CD14-positive monocyte (primary cell): ENCODE measurements at regions not wholly inside any gene's neighbourhood (a gene's known extent, or its start where the extent isn't known, plus 50 kb on each side); places are given as distances from the start of the nearest gene placed in this dataset.

Experiments
- DNase-seq, 3 donors: peaks; one replicate each; pipeline ENCODE4 v3.0.0-alpha.2; 2011 to 2022
- H2AFZ ChIP-seq: 2 replicates; pipeline ENCODE4 v1.6.0; 2012; ENCODE audit warnings: mild to moderate bottlenecking, low read depth, low read length, inconsistent platforms; ENCODE audit not compliant: insufficient read depth, poor library complexity, severe bottlenecking
- H3K27ac ChIP-seq, 2 donors: 1 replicate in 1 of 2; 2 replicates in 1 of 2; pipeline ENCODE4 v1.5.1; 2012 to 2013; ENCODE audit warnings: low read length in 2 of 2, control low read depth in 1 of 2, inconsistent platforms in 1 of 2, low read depth in 1 of 2, mild to moderate bottlenecking in 1 of 2
- H3K27me3 ChIP-seq, 2 donors: one replicate each; pipeline versions ENCODE4 v1.6.0 to v1.6.1; 2011 to 2013; ENCODE audit warnings: low read length in 2 of 2; ENCODE audit not compliant: control insufficient read depth in 2 of 2, insufficient read depth in 2 of 2
- H3K36me3 ChIP-seq, 2 donors: replicated peaks in 1 of 2; 1 replicate in 1 of 2; 2 replicates in 1 of 2; pipeline versions ENCODE4 v1.5.1 to v1.6.1; 2012 to 2013; ENCODE audit warnings: low read length in 2 of 2, control low read depth in 1 of 2, inconsistent platforms in 1 of 2, mild to moderate bottlenecking in 1 of 2; ENCODE audit not compliant: insufficient read depth in 2 of 2, control insufficient read depth in 1 of 2
- H3K4me1 ChIP-seq, 2 donors: 1 replicate in 1 of 2; 2 replicates in 1 of 2; pipeline versions ENCODE4 v1.5.1 to v1.6.1; 2012 to 2013; ENCODE audit warnings: low read length in 2 of 2, control low read depth in 1 of 2, inconsistent platforms in 1 of 2, mild to moderate bottlenecking in 1 of 2, moderate library complexity in 1 of 2; ENCODE audit not compliant: insufficient read depth in 2 of 2, control insufficient read depth in 1 of 2
- H3K4me2 ChIP-seq: replicated peaks from 2 replicates; pipeline ENCODE3; 2012; ENCODE audit warnings: low read length, moderate library complexity, mild to moderate bottlenecking; ENCODE audit not compliant: poor library complexity, severe bottlenecking; ENCODE audit errors: extremely low read depth
- H3K4me3 ChIP-seq, 3 experiments: fragments of 200-600 bp in 1 of 3; sonication (generic) in 1 of 3; replicated peaks in 1 of 3; 1 replicate in 2 of 3; 2 replicates in 1 of 3; pipeline ENCODE4 v1.5.1; 2011 to 2013; ENCODE audit warnings: low read length in 3 of 3, mild to moderate bottlenecking in 3 of 3, control low read depth in 2 of 3, low read depth in 2 of 3, inconsistent platforms in 1 of 3, moderate library complexity in 1 of 3
- H3K79me2 ChIP-seq: 2 replicates; pipeline ENCODE4 v1.6.0; 2012; ENCODE audit warnings: mild to moderate bottlenecking, control low read depth, inconsistent platforms, low read length, moderate library complexity; ENCODE audit not compliant: insufficient read depth
- H3K9ac ChIP-seq: 2 replicates; pipeline ENCODE4 v1.6.0; 2017; ENCODE audit warnings: low read length, mild to moderate bottlenecking; ENCODE audit not compliant: insufficient read depth, poor library complexity, severe bottlenecking
- H3K9me3 ChIP-seq, 2 donors: replicated peaks in 1 of 2; 1 replicate in 1 of 2; 2 replicates in 1 of 2; pipeline versions ENCODE4 v1.5.1 to v1.6.1; 2012 to 2013; ENCODE audit warnings: low read length in 2 of 2, control low read depth in 1 of 2; ENCODE audit not compliant: control insufficient read depth in 1 of 2, insufficient read depth in 1 of 2
- H4K20me1 ChIP-seq: 2 replicates; pipeline ENCODE4 v1.6.0; 2012; ENCODE audit warnings: mild to moderate bottlenecking, low read length, control low read depth, moderate library complexity; ENCODE audit not compliant: insufficient read depth
- H3K27ac Mint-ChIP-seq, 7 donors: one replicate each; pipeline ENCODE4 v1.8.0; 2020; ENCODE audit warnings: mild to moderate bottlenecking in 7 of 7, mixed read lengths in 7 of 7, moderate library complexity in 6 of 7, inconsistent platforms in 2 of 7
- H3K27me3 Mint-ChIP-seq, 3 donors: one replicate each; pipeline ENCODE4 v1.8.0; 2021 to 2022; ENCODE audit warnings: low read depth in 3 of 3, mild to moderate bottlenecking in 3 of 3, mixed read lengths in 3 of 3, moderate library complexity in 3 of 3, inconsistent platforms in 1 of 3
- H3K36me3 Mint-ChIP-seq, 2 donors: one replicate each; pipeline ENCODE4 v1.8.0; 2020; ENCODE audit warnings: mixed read lengths in 2 of 2, inconsistent platforms in 1 of 2, mild to moderate bottlenecking in 1 of 2
- H3K4me1 Mint-ChIP-seq: one replicate; pipeline ENCODE4 v1.8.0; 2020; ENCODE audit warnings: mild to moderate bottlenecking, mixed read lengths
- H3K4me3 Mint-ChIP-seq, 2 donors: one replicate each; pipeline ENCODE4 v1.8.0; 2020; ENCODE audit warnings: mild to moderate bottlenecking in 2 of 2, mixed read lengths in 2 of 2, moderate library complexity in 1 of 2
- H3K9me3 Mint-ChIP-seq, 7 donors: one replicate each; pipeline ENCODE4 v1.8.0; 2020 to 2022; ENCODE audit warnings: mixed read lengths in 7 of 7, mild to moderate bottlenecking in 6 of 7, moderate library complexity in 6 of 7, inconsistent platforms in 2 of 7
- CTCF ChIP-seq: fragments of 200-600 bp; IDR thresholded peaks from one replicate; pipeline ENCODE4 v1.8.0; 2022; ENCODE audit warnings: antibody characterized with exemption, mild to moderate bottlenecking
- whole genome bisulfite sequencing: methylation state at CpG from one replicate; pipeline ENCODE4 v1.1.5; 2013; ENCODE audit warnings: missing lambda C conversion rate; ENCODE audit not compliant: insufficient coverage; 5-methylcytosine and 5-hydroxymethylcytosine counted together
- intact Hi-C, 2 donors: fragments of 100-400 bp; cut with micrococcal nuclease; formaldehyde crosslinking; loops; one replicate each; pipeline versions ENCODE4 v1.15.0 to v1.15.1; 2023

DNA sequence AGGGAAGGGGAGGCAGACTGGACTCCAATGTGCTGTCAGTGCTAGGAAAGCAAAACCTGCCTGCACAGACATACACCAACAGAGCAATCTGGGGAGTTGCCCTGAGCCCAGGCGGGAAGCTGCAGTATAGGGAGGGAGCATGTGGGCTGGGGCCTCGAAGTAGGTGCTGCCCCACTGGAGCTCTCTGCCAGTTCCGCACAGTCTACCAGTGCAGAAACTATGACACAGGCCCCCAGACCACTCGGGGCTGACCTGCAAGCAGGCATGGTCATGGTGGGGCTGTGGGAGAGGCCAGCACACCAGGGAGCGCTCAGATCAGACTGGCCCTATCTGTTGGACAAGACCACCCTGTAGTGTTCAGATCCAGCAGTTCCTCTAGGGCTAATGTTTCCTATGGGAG is 344.1 kb upstream of the TRAM1L1 start:
- H3K4me1 ChIP-seq = no peaks in the 10 kb centered on the region
- H3K9me3 ChIP-seq = peaks cover 0 to 11% of the 10 kb centered on the region in 2 donors
- H4K20me1 ChIP-seq = no peaks in the 10 kb centered on the region
- no peaks in the 10 kb centered on the region for H3K27me3 Mint-ChIP-seq
- H3K4me3 ChIP-seq = no peak overlapping the region
- no peaks in the 10 kb centered on the region for H3K36me3 ChIP-seq
- H3K4me1 Mint-ChIP-seq = no peaks in the 10 kb centered on the region
- no peaks in the 10 kb centered on the region for H3K36me3 Mint-ChIP-seq
- intact Hi-C loops = no loop called here
- H3K79me2 ChIP-seq = no peaks in the 10 kb centered on the region
- no peak overlapping the region for H3K4me3 Mint-ChIP-seq
- no peak overlapping the region for H3K27ac Mint-ChIP-seq
- no peak for TF ChIP-seq CTCF
- H3K9me3 Mint-ChIP-seq = peaks cover 0 to 9% (median 1%) of the 10 kb centered on the region in 7 donors
- WGBS = 96% methylated on average over 4 of the region's 5 CpGs
- no peak overlapping the region for H2AFZ ChIP-seq
- no peak overlapping the region for H3K27ac ChIP-seq
- no peak overlapping the region for H3K9ac ChIP-seq
- no peaks in the 10 kb centered on the region for H3K27me3 ChIP-seq
- DNase-seq = no peak
- no peak overlapping the region for H3K4me2 ChIP-seq

GRCh38 chr4:117434424-117434823 is 349.0 kb upstream of the TRAM1L1 start:
- Histone ChIP-seq H2AFZ (no peak overlapping the region), H4K20me1 (no peaks in the 10 kb centered on the region), H3K4me1 (no peaks in the 10 kb centered on the region), H3K4me2 (no peak overlapping the region), H3K79me2 (no peaks in the 10 kb centered on the region), H3K36me3 (no peaks in the 10 kb centered on the region), H3K9me3 (peaks cover 0 to 5% of the 10 kb centered on the region in 2 donors), H3K9ac (no peak overlapping the region), H3K27me3 (no peaks in the 10 kb centered on the region), H3K4me3 (no peak overlapping the region), H3K27ac (no peak overlapping the region)
- no peak for TF ChIP-seq CTCF
- DNase-seq = no peak
- Mint-ChIP-seq H3K27ac (no peak overlapping the region), H3K4me1 (no peaks in the 10 kb centered on the region), H3K9me3 (peaks cover 1 to 5% (median 2%) of the 10 kb centered on the region in 7 donors), H3K4me3 (no peak overlapping the region), H3K36me3 (no peaks in the 10 kb centered on the region), H3K27me3 (no peaks in the 10 kb centered on the region)
- WGBS = no CpG with 5 or more reads among the region's 1 CpG
- intact Hi-C loops = no loop called here
